NCI-H82 (cell line): ENCODE measurements at regions not wholly inside any gene's neighbourhood (a gene's known extent, or its start where the extent isn't known, plus 50 kb on each side); places are given as distances from the start of the nearest gene placed in this dataset.
A peak's percentile ranks its signal among the peaks of the same experiment; 100 is the strongest.

Experiments
- DNase-seq: peaks from one replicate; lab custom pipeline; 2025; lab: John Stamatoyannopoulos, UW

- DNase-seq, result no peak
These were observed 56.1 kb upstream of the TMC5 start for GRCh38 chr16:19361587-19361986.

GRCh38 chr16:19363740-19364139 lies 53.9 kb upstream of the TMC5 start:
- no peak for DNase-seq

- DNase-seq, result no peak
These were observed 52.2 kb upstream of the TMC5 start for GRCh38 chr16:19365486-19365885.

GRCh38 chr16:19366391-19366790 lies 51.3 kb upstream of the TMC5 start:
- DNase-seq, result peak; percentile 87

GRCh38 chr16:19367335-19367734 lies 50.3 kb upstream of the TMC5 start:
- no peak for DNase-seq
